ENCODE measurements at regions not wholly inside any gene's neighbourhood (a gene's known extent, or its start where the extent isn't known, plus 50 kb on each side); places are given as distances from the start of the nearest gene placed in this dataset.

DNA sequence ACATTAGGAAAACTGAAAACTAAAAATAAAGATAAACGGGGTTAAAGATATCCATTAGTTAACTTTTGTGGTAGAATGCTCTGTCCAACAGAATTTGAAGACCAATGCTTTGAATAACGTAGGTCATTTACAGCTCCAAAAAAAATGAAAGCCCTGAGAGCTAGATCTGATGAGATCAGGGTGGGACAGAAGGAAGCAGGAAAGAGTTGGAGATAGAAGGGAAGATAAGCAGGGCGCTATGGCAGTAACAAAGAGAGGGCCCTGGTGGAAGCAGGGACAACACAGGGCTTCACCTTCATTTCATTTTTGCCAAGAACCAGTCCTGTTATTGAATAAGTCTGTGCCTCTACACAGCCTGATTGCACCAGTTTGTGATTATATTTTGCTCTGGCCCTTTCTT is 51.0 kb upstream of the RGS8 start:
- no peak for DNase-seq (ENCODE audit: extremely low read depth in 1 of 11, low read depth in 9 of 11, low spot score in 4 of 11)

DNA sequence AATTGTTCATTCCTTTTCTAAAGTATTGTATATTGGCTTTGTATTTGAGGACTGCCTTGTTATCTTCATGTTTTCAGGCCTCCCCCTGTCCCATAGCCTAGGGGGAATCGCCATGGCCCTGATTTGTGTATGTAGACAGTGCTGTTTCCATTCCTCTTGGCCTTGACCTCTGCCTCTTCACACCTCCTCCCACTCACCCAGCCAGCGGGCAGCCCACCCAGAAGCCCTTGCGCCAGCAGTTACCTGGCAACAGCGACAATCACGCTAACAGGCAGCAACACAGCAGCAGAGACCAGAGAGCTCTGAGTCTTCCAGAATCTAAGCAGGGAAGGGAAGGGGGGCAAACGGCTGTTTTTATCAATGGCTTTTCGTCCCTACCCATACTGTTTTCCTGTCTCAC is 50.0 kb upstream of the NPL start:
- DNase-seq (ENCODE audit: extremely low read depth in 1 of 11, low read depth in 9 of 11, low spot score in 4 of 11), result peak in 7 of 11 donors; percentile 47 to 70 (median 59)
